ENCODE measurements at regions not wholly inside any gene's neighbourhood (a gene's known extent, or its start where the extent isn't known, plus 50 kb on each side); places are given as distances from the start of the nearest gene placed in this dataset.

- Histone ChIP-seq H2BK5ac (ENCODE audit: low read length) (no peak overlapping the region), H3K36me3 (replicated peaks in 1 of 2; ENCODE audit: control insufficient read depth in 2 of 2, insufficient read depth in 2 of 2, low read length in 2 of 2) (no peaks in the 10 kb centered on the region), H3K18ac (ENCODE audit: low read length) (no peak overlapping the region), H2AK5ac (ENCODE audit: low read depth, low read length) (no peak overlapping the region), H3K9me3 (replicated peaks in 1 of 2; ENCODE audit: control insufficient read depth in 2 of 2, insufficient read depth in 1 of 2, low read depth in 1 of 2, low read length in 2 of 2) (no peaks in the 10 kb centered on the region), H3K14ac (ENCODE audit: low read length) (no peak overlapping the region), H3K79me1 (ENCODE audit: low read depth, low read length) (no peaks in the 10 kb centered on the region), H3K9ac (ENCODE audit: low read depth, low read length, poor library complexity) (no peak overlapping the region), H4K91ac (ENCODE audit: low read depth, low read length, poor library complexity) (no peak overlapping the region), H2BK15ac (ENCODE audit: low read length) (no peak overlapping the region), H3K4ac (ENCODE audit: low read length) (no peak overlapping the region), H3K4me3 (ENCODE audit: low read length in 2 of 2) (no peak overlapping the region), H2BK120ac (ENCODE audit: low read depth, low read length) (no peak overlapping the region), H3K4me2 (ENCODE audit: insufficient read depth, low read length, poor library complexity, severe bottlenecking) (no peak overlapping the region), H2AFZ (ENCODE audit: low read length) (no peak overlapping the region), H2BK12ac (ENCODE audit: low read length) (no peak overlapping the region), H3K27ac (replicated peaks; ENCODE audit: low read length) (no peak overlapping the region), H3K4me1 (ENCODE audit: control insufficient read depth in 2 of 2, insufficient read depth in 1 of 2, low read depth in 1 of 2, low read length in 2 of 2) (peaks cover 0 to 3% of the 10 kb centered on the region in 2 donors), H3K27me3 (ENCODE audit: control insufficient read depth in 3 of 3, insufficient read depth in 3 of 3, low read depth in 1 of 3, low read length in 3 of 3) (no peaks in the 10 kb centered on the region), H3K23ac (ENCODE audit: low read depth, low read length, poor library complexity) (no peak overlapping the region), H4K8ac (ENCODE audit: low read depth, low read length) (no peak overlapping the region)
- DNase-seq (ENCODE audit: low spot score) = no peak
- no CpG with 5 or more reads among the region's 4 CpGs for WGBS, 2 donors (ENCODE audit: extremely low coverage in 2 of 2, insufficient read length in 2 of 2, insufficient replicate concordance in 1 of 2)
Measured at GRCh38 chrY:15500536-15500935, 976.2 kb downstream of the NLGN4Y start.

- Histone ChIP-seq H3K4ac (ENCODE audit: low read length) (no peak overlapping the region), H3K9ac (ENCODE audit: low read depth, low read length, poor library complexity) (no peak overlapping the region), H4K8ac (ENCODE audit: low read depth, low read length) (no peak overlapping the region), H3K4me3 (ENCODE audit: low read length in 2 of 2) (no peak overlapping the region), H3K27ac (replicated peaks; ENCODE audit: low read length) (no peak overlapping the region), H2BK15ac (ENCODE audit: low read length) (no peak overlapping the region), H2BK120ac (ENCODE audit: low read depth, low read length) (no peak overlapping the region), H4K91ac (ENCODE audit: low read depth, low read length, poor library complexity) (no peak overlapping the region), H3K4me2 (ENCODE audit: insufficient read depth, low read length, poor library complexity, severe bottlenecking) (no peak overlapping the region), H2AFZ (ENCODE audit: low read length) (no peak overlapping the region), H3K79me1 (ENCODE audit: low read depth, low read length) (no peaks in the 10 kb centered on the region), H3K18ac (ENCODE audit: low read length) (no peak overlapping the region), H3K4me1 (ENCODE audit: control insufficient read depth in 2 of 2, insufficient read depth in 1 of 2, low read depth in 1 of 2, low read length in 2 of 2) (peaks cover 0 to 3% of the 10 kb centered on the region in 2 donors), H3K27me3 (ENCODE audit: control insufficient read depth in 3 of 3, insufficient read depth in 3 of 3, low read depth in 1 of 3, low read length in 3 of 3) (no peaks in the 10 kb centered on the region), H3K23ac (ENCODE audit: low read depth, low read length, poor library complexity) (no peak overlapping the region), H2AK5ac (ENCODE audit: low read depth, low read length) (no peak overlapping the region), H3K36me3 (replicated peaks in 1 of 2; ENCODE audit: control insufficient read depth in 2 of 2, insufficient read depth in 2 of 2, low read length in 2 of 2) (no peaks in the 10 kb centered on the region), H2BK5ac (ENCODE audit: low read length) (no peak overlapping the region), H2BK12ac (ENCODE audit: low read length) (no peak overlapping the region), H3K9me3 (replicated peaks in 1 of 2; ENCODE audit: control insufficient read depth in 2 of 2, insufficient read depth in 1 of 2, low read depth in 1 of 2, low read length in 2 of 2) (no peaks in the 10 kb centered on the region), H3K14ac (ENCODE audit: low read length) (no peak overlapping the region)
- no CpG with 5 or more reads among the region's 2 CpGs for WGBS, 2 donors (ENCODE audit: extremely low coverage in 2 of 2, insufficient read length in 2 of 2, insufficient replicate concordance in 1 of 2)
- no peak for DNase-seq (ENCODE audit: low spot score)
Measured at GRCh38 chrY:15501181-15501580, 976.9 kb downstream of the NLGN4Y start.

- Histone ChIP-seq H3K23ac (ENCODE audit: low read depth, low read length, poor library complexity) (no peak overlapping the region), H3K4me2 (ENCODE audit: insufficient read depth, low read length, poor library complexity, severe bottlenecking) (no peak overlapping the region), H2AFZ (ENCODE audit: low read length) (no peak overlapping the region), H2BK12ac (ENCODE audit: low read length) (no peak overlapping the region), H3K4ac (ENCODE audit: low read length) (no peak overlapping the region), H4K91ac (ENCODE audit: low read depth, low read length, poor library complexity) (no peak overlapping the region), H2BK5ac (ENCODE audit: low read length) (no peak overlapping the region), H3K36me3 (replicated peaks in 1 of 2; ENCODE audit: control insufficient read depth in 2 of 2, insufficient read depth in 2 of 2, low read length in 2 of 2) (no peaks in the 10 kb centered on the region), H3K79me1 (ENCODE audit: low read depth, low read length) (no peaks in the 10 kb centered on the region), H2BK15ac (ENCODE audit: low read length) (no peak overlapping the region), H2BK120ac (ENCODE audit: low read depth, low read length) (no peak overlapping the region), H3K9ac (ENCODE audit: low read depth, low read length, poor library complexity) (no peak overlapping the region), H3K9me3 (replicated peaks in 1 of 2; ENCODE audit: control insufficient read depth in 2 of 2, insufficient read depth in 1 of 2, low read depth in 1 of 2, low read length in 2 of 2) (no peaks in the 10 kb centered on the region), H3K4me1 (ENCODE audit: control insufficient read depth in 2 of 2, insufficient read depth in 1 of 2, low read depth in 1 of 2, low read length in 2 of 2) (no peaks in the 10 kb centered on the region), H2AK5ac (ENCODE audit: low read depth, low read length) (no peak overlapping the region), H3K27me3 (ENCODE audit: control insufficient read depth in 3 of 3, insufficient read depth in 3 of 3, low read depth in 1 of 3, low read length in 3 of 3) (no peaks in the 10 kb centered on the region), H3K18ac (ENCODE audit: low read length) (no peak overlapping the region), H4K8ac (ENCODE audit: low read depth, low read length) (no peak overlapping the region), H3K27ac (replicated peaks; ENCODE audit: low read length) (no peak overlapping the region), H3K14ac (ENCODE audit: low read length) (no peak overlapping the region), H3K4me3 (ENCODE audit: low read length in 2 of 2) (no peak overlapping the region)
- DNase-seq (ENCODE audit: low spot score) = no peak
- no CpG with 5 or more reads among the region's 2 CpGs for WGBS, 2 donors (ENCODE audit: extremely low coverage in 2 of 2, insufficient read length in 2 of 2, insufficient replicate concordance in 1 of 2)
Measured at GRCh38 chrY:15510288-15510687, 986.0 kb downstream of the NLGN4Y start.

GRCh38 chrY:15510984-15511650 lies 986.8 kb downstream of the NLGN4Y start:
- no CpG with 5 or more reads among the region's 5 CpGs for WGBS, 2 donors (ENCODE audit: extremely low coverage in 2 of 2, insufficient read length in 2 of 2, insufficient replicate concordance in 1 of 2)
- Histone ChIP-seq H4K91ac (ENCODE audit: low read depth, low read length, poor library complexity) (no peak overlapping the region), H3K14ac (ENCODE audit: low read length) (no peak overlapping the region), H3K9me3 (replicated peaks in 1 of 2; ENCODE audit: control insufficient read depth in 2 of 2, insufficient read depth in 1 of 2, low read depth in 1 of 2, low read length in 2 of 2) (no peaks in the 10 kb centered on the region), H2BK15ac (ENCODE audit: low read length) (no peak overlapping the region), H3K4ac (ENCODE audit: low read length) (no peak overlapping the region), H2BK5ac (ENCODE audit: low read length) (no peak overlapping the region), H3K36me3 (replicated peaks in 1 of 2; ENCODE audit: control insufficient read depth in 2 of 2, insufficient read depth in 2 of 2, low read length in 2 of 2) (no peaks in the 10 kb centered on the region), H3K4me2 (ENCODE audit: insufficient read depth, low read length, poor library complexity, severe bottlenecking) (no peak overlapping the region), H3K18ac (ENCODE audit: low read length) (no peak overlapping the region), H3K9ac (ENCODE audit: low read depth, low read length, poor library complexity) (no peak overlapping the region), H2AFZ (ENCODE audit: low read length) (no peak overlapping the region), H3K4me3 (ENCODE audit: low read length in 2 of 2) (no peak overlapping the region), H3K27ac (replicated peaks; ENCODE audit: low read length) (no peak overlapping the region), H4K8ac (ENCODE audit: low read depth, low read length) (no peak overlapping the region), H2BK12ac (ENCODE audit: low read length) (no peak overlapping the region), H2AK5ac (ENCODE audit: low read depth, low read length) (no peak overlapping the region), H3K27me3 (ENCODE audit: control insufficient read depth in 3 of 3, insufficient read depth in 3 of 3, low read depth in 1 of 3, low read length in 3 of 3) (no peaks in the 10 kb centered on the region), H2BK120ac (ENCODE audit: low read depth, low read length) (no peak overlapping the region), H3K23ac (ENCODE audit: low read depth, low read length, poor library complexity) (no peak overlapping the region), H3K4me1 (ENCODE audit: control insufficient read depth in 2 of 2, insufficient read depth in 1 of 2, low read depth in 1 of 2, low read length in 2 of 2) (no peaks in the 10 kb centered on the region), H3K79me1 (ENCODE audit: low read depth, low read length) (no peaks in the 10 kb centered on the region)
- no peak for DNase-seq (ENCODE audit: low spot score)

All from neuronal stem cell (in vitro differentiated cells).